Suppressor macrophage treated with lipopolysaccharide for 1 hour (primary cell): ENCODE measurements at regions not wholly inside any gene's neighbourhood (a gene's known extent, or its start where the extent isn't known, plus 50 kb on each side); places are given as distances from the start of the nearest gene placed in this dataset.

ENCODE experiments used
- DNase-seq, 3 donors: peaks; one replicate each; pipeline ENCODE4 v3.0.0-alpha.2; 2020 to 2022

GRCh38 chr13:58056426-58056825 lies 424.9 kb downstream of the PCDH17 start:
- DNase-seq, result no peak

GRCh38 chr13:58059624-58060023 lies 428.1 kb downstream of the PCDH17 start:
- DNase-seq, result no peak

- no peak for DNase-seq
Measured at GRCh38 chr13:58080806-58081205, 449.3 kb downstream of the PCDH17 start.

GRCh38 chr13:58081301-58081820 lies 449.8 kb downstream of the PCDH17 start:
- no peak for DNase-seq

DNA sequence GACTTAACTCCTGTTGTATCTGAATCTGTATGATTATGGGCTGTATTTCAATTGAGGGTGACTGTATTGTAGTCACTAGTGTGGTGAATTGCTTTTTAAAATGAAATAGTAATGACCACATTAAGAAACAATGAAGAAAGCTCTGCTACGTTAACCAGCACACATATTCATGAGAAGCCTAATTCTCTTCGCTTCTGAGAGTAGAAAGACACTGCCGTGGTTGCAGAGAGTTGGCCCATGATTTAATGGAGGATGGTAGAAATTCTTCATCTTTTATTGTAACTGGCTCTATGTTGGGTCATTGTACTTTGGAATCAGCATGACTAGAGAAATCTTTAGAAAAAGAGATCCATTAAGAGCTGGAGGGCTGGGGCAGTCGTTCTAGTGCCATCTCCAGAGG lies 451.5 kb downstream of the PCDH17 start:
- DNase-seq, result no peak

DNA sequence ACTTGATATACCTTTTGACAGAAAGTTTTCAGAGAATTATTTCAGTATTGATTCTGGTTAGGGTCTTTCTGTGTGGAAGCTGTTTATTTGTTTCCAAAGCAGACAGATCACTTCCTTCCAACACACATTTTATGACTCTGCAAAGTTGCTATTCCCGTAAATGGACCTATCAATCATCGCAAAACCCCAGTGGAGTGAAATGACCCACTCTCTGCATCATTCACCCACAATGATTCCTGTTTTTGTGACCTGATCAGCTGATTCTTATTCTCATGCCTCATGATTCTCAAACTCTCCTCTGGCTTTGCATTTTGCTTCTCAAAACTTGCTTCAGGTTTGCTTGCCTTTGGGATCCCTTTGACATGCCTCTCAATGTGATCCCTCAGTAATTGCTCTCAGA lies 453.7 kb downstream of the PCDH17 start:
- DNase-seq, result no peak

DNA sequence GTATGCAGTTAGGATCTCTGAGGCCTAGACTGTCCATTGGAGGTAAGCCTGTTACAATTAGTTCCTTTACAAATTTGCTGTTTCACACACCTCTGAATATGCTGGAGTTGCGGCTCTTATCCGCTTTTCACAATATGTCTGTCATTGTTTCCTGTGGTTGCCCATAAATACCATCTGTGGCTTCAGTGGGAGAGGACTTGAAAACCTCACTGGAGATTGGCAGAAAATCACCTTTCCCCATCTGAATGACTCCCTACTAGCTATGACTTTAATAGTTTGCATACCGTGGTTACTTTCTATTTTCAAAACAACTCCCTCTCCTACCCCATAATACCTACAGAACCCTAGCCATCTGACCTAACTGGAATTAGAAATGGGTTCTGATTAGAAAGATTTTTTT lies 454.3 kb downstream of the PCDH17 start:
- DNase-seq, result no peak

- DNase-seq, result no peak
Measured at GRCh38 chr13:58087566-58087965, 456.0 kb downstream of the PCDH17 start.

- no peak for DNase-seq
Measured at GRCh38 chr13:58093394-58093793, 461.9 kb downstream of the PCDH17 start.

DNA sequence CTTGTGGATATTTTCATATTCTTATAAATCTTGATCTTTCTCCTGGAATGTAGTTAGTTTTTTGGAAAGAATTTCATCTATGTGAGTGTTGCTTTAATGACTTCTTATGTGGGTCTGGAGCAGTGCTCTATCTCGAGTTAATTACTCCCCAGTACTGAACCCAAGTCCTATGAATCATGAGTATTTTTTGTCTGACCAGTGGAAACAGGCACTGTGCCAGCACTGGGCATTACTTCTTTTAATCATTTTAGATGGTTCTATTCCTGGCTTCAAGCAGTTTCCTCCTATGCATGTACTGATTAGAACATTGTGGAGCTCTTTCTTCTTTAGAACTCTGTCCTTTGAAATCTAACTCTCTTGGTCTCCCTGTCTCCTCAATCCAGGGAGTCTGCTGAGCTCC lies 466.3 kb downstream of the PCDH17 start:
- no peak for DNase-seq

DNA sequence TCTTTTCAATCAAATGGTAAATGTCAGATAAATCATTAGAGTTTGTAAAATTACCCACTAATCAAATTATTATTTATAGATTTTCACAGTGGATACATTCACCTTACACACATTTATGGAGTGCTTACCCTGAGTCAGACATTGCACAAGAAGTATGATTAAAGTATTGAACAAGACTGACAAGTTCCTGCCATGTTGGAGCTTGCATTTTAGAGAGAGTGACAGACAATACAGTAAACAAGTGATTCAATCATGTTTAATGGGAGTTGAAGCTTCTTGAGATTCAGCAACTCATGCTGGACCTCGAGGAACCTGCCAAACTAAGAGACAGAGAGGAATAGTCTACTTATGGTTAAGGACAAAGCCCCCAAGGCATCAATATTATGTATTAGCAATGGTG lies 487.8 kb downstream of the PCDH17 start:
- DNase-seq, result no peak

GRCh38 chr13:58119804-58120203 lies 488.3 kb downstream of the PCDH17 start:
- no peak for DNase-seq

GRCh38 chr13:58126496-58126895 lies 495.0 kb downstream of the PCDH17 start:
- no peak for DNase-seq

- no peak for DNase-seq
Measured at GRCh38 chr13:58134012-58134411, 502.5 kb downstream of the PCDH17 start.

- DNase-seq, result no peak
Measured at GRCh38 chr13:58134525-58134924, 503.0 kb downstream of the PCDH17 start.

GRCh38 chr13:58142952-58143351 lies 511.4 kb downstream of the PCDH17 start:
- DNase-seq, result no peak

DNA sequence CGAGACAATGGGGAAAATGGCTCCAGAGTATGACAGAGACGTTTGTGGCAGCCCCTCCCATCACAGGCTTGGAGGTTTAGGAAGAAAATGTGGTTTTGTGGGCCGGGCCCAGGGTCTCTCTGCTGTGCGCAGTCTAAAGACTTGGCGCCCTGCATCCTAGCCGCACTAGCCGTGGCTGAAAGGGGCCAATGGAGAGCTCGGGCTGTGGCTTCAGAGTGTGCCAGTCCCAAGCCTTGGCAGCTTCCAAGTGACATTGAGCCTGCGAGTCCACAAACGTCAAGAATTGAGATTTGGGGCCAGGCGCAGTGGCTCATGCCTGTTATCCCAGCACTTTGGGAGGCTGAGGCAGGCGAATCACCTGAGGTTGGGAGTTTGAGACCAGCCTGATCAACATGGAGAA lies 513.1 kb downstream of the PCDH17 start:
- no peak for DNase-seq

- no peak for DNase-seq
Measured at GRCh38 chr13:58151452-58151851, 519.9 kb downstream of the PCDH17 start.

- no peak for DNase-seq
Measured at GRCh38 chr13:58160980-58161379, 529.4 kb downstream of the PCDH17 start.

DNA sequence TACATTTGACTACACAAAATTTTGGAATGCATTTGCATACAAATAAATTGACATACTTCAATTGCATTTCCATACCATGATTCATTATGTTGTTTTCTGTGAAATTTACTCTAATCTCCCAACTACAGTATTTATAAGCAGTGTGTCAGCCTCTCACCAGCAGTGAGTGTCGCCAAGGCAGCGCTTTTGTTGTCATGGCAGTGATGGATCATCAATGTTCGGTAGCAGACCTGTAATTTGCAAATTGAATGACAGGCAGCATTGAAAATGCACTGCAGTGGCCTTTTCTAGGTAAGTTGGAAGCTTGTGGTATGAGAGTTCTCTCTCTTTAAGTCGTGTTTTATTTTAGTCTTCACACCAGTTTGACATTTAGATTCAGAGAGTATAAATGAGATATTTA lies 534.1 kb downstream of the PCDH17 start:
- DNase-seq, result no peak

DNA sequence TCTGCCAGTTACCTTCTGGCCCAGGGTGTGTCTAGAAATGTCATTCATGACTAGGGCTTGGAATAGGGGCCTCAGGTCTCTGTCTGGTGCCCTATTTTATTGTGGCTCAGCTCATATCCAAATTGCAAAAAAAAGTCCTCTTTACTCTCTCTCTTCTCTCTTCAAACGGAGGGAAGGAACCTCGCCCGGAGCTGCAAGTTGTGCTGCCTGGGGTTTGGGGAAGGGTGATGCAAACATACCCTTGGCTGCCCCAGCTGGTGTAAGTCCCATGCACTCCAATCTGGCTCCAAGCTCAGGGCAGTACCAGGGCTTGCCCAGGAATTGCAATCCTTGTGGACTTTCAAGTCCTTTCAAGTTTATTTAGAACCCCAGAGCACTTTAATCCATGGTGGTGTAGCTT lies 549.6 kb downstream of the PCDH17 start:
- no peak for DNase-seq

DNA sequence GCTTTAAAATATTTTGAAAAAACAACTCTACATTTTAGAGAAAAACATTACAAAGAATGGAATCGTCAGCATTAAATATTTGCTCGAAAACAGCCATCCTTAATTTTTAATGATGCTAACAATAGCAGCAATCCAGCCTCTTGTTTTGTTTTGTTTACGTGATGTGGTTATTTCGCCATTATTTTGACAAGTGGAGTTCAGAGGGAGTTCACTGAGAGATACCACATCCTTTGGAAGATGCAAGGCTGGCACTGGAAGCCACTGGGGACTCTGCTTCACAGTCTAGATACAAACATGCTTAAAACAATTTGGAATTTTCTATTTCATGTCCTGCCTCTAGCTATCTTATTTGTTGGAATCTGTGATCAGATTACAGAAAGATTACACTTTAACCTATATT lies 556.3 kb downstream of the PCDH17 start:
- no peak for DNase-seq

GRCh38 chr13:58190577-58190976 lies 559.0 kb downstream of the PCDH17 start:
- no peak for DNase-seq

DNA sequence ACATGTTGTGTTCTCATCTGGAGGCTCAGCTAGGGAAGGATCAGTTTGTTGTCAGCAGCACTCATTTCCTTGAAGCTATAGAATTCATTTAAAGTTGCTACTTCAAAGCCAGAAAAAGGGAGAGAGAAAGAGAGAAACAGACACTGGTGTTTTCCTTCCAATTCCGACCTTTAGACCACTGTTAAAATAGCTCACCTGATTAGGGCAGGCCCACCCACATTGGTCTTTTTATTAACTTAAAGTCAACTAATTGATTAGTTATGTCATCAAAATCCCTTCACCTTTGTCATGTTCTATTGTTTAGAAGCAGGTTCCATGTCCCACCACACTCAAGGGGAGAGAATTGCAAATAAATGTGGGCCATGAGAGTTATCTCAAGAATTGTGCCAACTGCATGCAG lies 560.2 kb downstream of the PCDH17 start:
- DNase-seq, result no peak

DNA sequence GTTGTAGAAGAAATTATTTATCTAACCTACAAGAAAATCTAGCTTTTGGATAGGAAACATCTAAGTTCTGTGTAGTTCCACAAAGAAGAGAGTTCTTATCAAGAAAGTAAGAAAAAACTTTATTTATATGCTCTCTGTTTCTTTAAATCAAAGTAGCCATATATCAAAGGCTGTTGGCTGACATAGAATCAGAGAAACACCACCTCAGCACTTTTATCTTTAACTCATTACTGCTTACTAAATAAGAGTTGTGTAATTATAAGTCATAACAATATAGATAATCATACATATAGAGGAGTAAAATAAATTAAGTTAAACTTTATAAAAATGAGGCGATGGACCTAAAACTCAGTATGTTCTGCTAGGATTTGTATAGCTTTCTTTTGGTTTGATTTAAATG lies 570.6 kb downstream of the PCDH17 start:
- DNase-seq, result no peak

- DNase-seq, result no peak
Measured at GRCh38 chr13:58207501-58207900, 576.0 kb downstream of the PCDH17 start.
